WTC11 (cell line): ENCODE measurements at regions not wholly inside any gene's neighbourhood (a gene's known extent, or its start where the extent isn't known, plus 50 kb on each side); places are given as distances from the start of the nearest gene placed in this dataset.

Experiments used
- ATAC-seq: fragments of 200-7000 bp; cut with Tn5 transposase; 2 replicates; pipeline ENCODE4 v1.10.0; 2021; ENCODE audit warnings: mild to moderate bottlenecking, moderate library complexity
- CTCF ChIA-PET: fragments of 300-600 bp; sonication (Branson Sonifier 250); formaldehyde crosslinking; loops from one replicate; lab custom pipeline; 2021; ENCODE audit warnings: antibody characterized with exemption; lab: Charles Lee
- POLR2A ChIA-PET: fragments of 350-600 bp; sonication (Branson Sonifier 250); formaldehyde crosslinking; loops from one replicate; lab custom pipeline; 2021; ENCODE audit warnings: antibody characterized with exemption; lab: Charles Lee
- DNase-seq: peaks from one replicate; pipeline ENCODE4 v3.0.0; 2021; ENCODE audit warnings: low spot score
- H3K27ac Mint-ChIP-seq: 2 replicates; pipeline ENCODE4 v1.8.0; 2021; ENCODE audit warnings: mixed read lengths
- H3K27me3 Mint-ChIP-seq: 2 replicates; pipeline ENCODE4 v1.8.0; 2021; ENCODE audit warnings: low read depth, mild to moderate bottlenecking, moderate library complexity, mixed read lengths
- H3K36me3 Mint-ChIP-seq: 2 replicates; pipeline ENCODE4 v1.8.0; 2021; ENCODE audit warnings: mixed read lengths
- H3K4me1 Mint-ChIP-seq: 2 replicates; pipeline ENCODE4 v1.8.0; 2022; ENCODE audit warnings: mixed read lengths
- H3K4me3 Mint-ChIP-seq: 2 replicates; pipeline ENCODE4 v1.8.0; 2021; ENCODE audit warnings: mild to moderate bottlenecking, moderate library complexity, mixed read lengths
- H3K9me3 Mint-ChIP-seq: 2 replicates; pipeline ENCODE4 v1.8.0; 2021; ENCODE audit warnings: mixed read lengths
- ATF1 ChIP-seq: sonication (generic); formaldehyde crosslinking; IDR thresholded peaks from 2 replicates; pipeline ENCODE4 v1.8.1; 2023; ENCODE audit warnings: mild to moderate bottlenecking, moderate library complexity, missing genetic modification reagents
- CREB1 ChIP-seq: sonication (generic); formaldehyde crosslinking; IDR thresholded peaks from 2 replicates; pipeline ENCODE4 v1.8.0; 2023; ENCODE audit warnings: mild to moderate bottlenecking, missing genetic modification reagents
- CREM ChIP-seq: sonication (generic); formaldehyde crosslinking; IDR thresholded peaks from 2 replicates; pipeline ENCODE4 v1.8.1; 2022; ENCODE audit warnings: mild to moderate bottlenecking, missing genetic modification reagents, moderate library complexity
- E2F4 ChIP-seq: sonication (generic); formaldehyde crosslinking; IDR thresholded peaks from 2 replicates; pipeline ENCODE4 v1.8.1; 2022; ENCODE audit warnings: low read depth, mild to moderate bottlenecking, moderate library complexity, missing genetic modification reagents, borderline replicate concordance
- EMX1 ChIP-seq: fragments of 250-450 bp; sonication (Bioruptor Pico); IDR thresholded peaks from 2 replicates; pipeline ENCODE4 v1.8.0; 2021; ENCODE audit warnings: mild to moderate bottlenecking
- FOXJ3 ChIP-seq: sonication (generic); formaldehyde crosslinking; IDR thresholded peaks from 2 replicates; pipeline ENCODE4 v1.9.0; 2021; ENCODE audit warnings: missing genetic modification reagents, mild to moderate bottlenecking, borderline replicate concordance
- FOXP1 ChIP-seq: sonication (generic); formaldehyde crosslinking; IDR thresholded peaks from 2 replicates; pipeline ENCODE4 v1.8.0; 2022; ENCODE audit warnings: missing genetic modification reagents, mild to moderate bottlenecking, moderate library complexity, borderline replicate concordance
- HMGXB4 ChIP-seq: sonication (generic); formaldehyde crosslinking; IDR thresholded peaks from 2 replicates; pipeline ENCODE4 v1.8.1; 2023; ENCODE audit warnings: mild to moderate bottlenecking, moderate library complexity, missing genetic modification reagents
- JAZF1 ChIP-seq: fragments of 250-450 bp; sonication (Bioruptor Pico); IDR thresholded peaks from 2 replicates; pipeline ENCODE4 v1.9.0; 2021; ENCODE audit warnings: moderate library complexity, mild to moderate bottlenecking, inconsistent platforms
- NR2C2 ChIP-seq: sonication (generic); formaldehyde crosslinking; IDR thresholded peaks from 2 replicates; pipeline ENCODE4 v1.8.0; 2022; ENCODE audit warnings: mild to moderate bottlenecking, missing genetic modification reagents
- PRDM15 ChIP-seq: sonication (generic); formaldehyde crosslinking; IDR thresholded peaks from 2 replicates; pipeline ENCODE4 v1.8.0; 2022; ENCODE audit warnings: missing genetic modification reagents
- SMAD3 ChIP-seq: sonication (generic); formaldehyde crosslinking; IDR thresholded peaks from 2 replicates; pipeline ENCODE4 v1.8.0; 2022; ENCODE audit warnings: missing genetic modification reagents, mild to moderate bottlenecking, borderline replicate concordance
- TEAD1 ChIP-seq: sonication (generic); formaldehyde crosslinking; IDR thresholded peaks from 2 replicates; pipeline ENCODE4 v1.8.0; 2022; ENCODE audit warnings: mild to moderate bottlenecking, missing genetic modification reagents
- TP53 ChIP-seq: sonication (generic); formaldehyde crosslinking; IDR thresholded peaks from 2 replicates; pipeline ENCODE4 v1.8.1; 2023; ENCODE audit warnings: mild to moderate bottlenecking, missing genetic modification reagents
- USF1 ChIP-seq: sonication (generic); formaldehyde crosslinking; IDR thresholded peaks from 2 replicates; pipeline ENCODE4 v1.8.0; 2022; ENCODE audit warnings: mild to moderate bottlenecking, missing genetic modification reagents
- ZBTB21 ChIP-seq: sonication (generic); formaldehyde crosslinking; IDR thresholded peaks from 2 replicates; pipeline ENCODE4 v1.8.1; 2023; ENCODE audit warnings: mild to moderate bottlenecking, missing genetic modification reagents, borderline replicate concordance
- TF ChIP-seq, protein P1 (sequence below): sonication (generic); formaldehyde crosslinking; IDR thresholded peaks from 2 replicates; pipeline ENCODE4 v1.8.1; 2022; ENCODE audit warnings: mild to moderate bottlenecking, missing genetic modification reagents, moderate library complexity, borderline replicate concordance
- TF ChIP-seq, protein P2 (sequence below): fragments of 250-450 bp; sonication (Bioruptor Pico); conservative IDR thresholded peaks from 2 replicates; pipeline ENCODE4 v1.9.0; 2021; ENCODE audit warnings: mild to moderate bottlenecking
- TF ChIP-seq, protein P3 (sequence below): sonication (generic); formaldehyde crosslinking; IDR thresholded peaks from 2 replicates; pipeline ENCODE4 v1.8.1; 2022; ENCODE audit warnings: mild to moderate bottlenecking, moderate library complexity, missing genetic modification reagents
- TF ChIP-seq, protein P4 (sequence below): fragments of 200-600 bp; IDR thresholded peaks from 2 replicates; pipeline ENCODE4 v1.8.0; 2022; ENCODE audit warnings: antibody characterized with exemption

DNA sequence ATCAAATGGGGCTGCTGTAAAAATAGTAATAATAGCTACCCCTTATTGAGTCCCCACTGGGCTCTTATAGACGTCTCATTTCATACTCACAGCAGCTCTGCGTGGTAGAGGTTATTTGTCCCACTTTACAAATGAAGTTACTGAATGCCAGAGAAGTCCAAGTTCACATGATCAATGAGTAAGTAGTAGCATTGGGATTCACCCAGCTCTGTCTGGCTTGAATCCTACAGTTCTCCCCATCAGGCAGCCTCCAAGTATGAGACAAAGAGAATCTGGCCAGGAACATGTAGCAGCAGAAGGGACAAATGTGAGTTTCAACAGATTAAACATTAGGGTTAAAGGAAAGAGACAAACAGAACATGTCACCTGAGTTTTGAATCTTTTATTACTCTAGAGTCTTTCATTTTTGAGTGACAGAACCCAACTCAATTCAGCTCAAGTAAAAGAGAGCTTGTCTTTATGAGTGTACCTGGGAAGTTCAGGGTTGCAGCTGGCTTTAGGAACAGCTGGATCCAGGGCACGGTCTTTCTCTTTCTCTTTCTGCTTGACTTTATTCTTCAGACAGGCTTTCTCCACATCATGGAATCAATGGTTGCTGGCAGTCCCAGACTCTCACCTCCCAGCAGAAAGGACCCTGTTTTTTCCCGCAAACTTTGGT is 64.1 kb upstream of the JDP2 start (continued):
- TF ChIP-seq E2F4 (no peak), CREM (CRISPR knock-in tag) (no peak), ATF1 (CRISPR knock-in tag) (no peak), CREB1 (CRISPR knock-in tag) (no peak), USF1 (CRISPR knock-in tag) (no peak), SMAD3 (CRISPR knock-in tag) (no peak), EMX1 (CRISPR knock-in tag) (no peak), JAZF1 (CRISPR knock-in tag) (no peak), PRDM15 (CRISPR knock-in tag) (no peak)
- TF ChIP-seq, protein P1, sequence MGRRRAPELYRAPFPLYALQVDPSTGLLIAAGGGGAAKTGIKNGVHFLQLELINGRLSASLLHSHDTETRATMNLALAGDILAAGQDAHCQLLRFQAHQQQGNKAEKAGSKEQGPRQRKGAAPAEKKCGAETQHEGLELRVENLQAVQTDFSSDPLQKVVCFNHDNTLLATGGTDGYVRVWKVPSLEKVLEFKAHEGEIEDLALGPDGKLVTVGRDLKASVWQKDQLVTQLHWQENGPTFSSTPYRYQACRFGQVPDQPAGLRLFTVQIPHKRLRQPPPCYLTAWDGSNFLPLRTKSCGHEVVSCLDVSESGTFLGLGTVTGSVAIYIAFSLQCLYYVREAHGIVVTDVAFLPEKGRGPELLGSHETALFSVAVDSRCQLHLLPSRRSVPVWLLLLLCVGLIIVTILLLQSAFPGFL = no peak

DNA sequence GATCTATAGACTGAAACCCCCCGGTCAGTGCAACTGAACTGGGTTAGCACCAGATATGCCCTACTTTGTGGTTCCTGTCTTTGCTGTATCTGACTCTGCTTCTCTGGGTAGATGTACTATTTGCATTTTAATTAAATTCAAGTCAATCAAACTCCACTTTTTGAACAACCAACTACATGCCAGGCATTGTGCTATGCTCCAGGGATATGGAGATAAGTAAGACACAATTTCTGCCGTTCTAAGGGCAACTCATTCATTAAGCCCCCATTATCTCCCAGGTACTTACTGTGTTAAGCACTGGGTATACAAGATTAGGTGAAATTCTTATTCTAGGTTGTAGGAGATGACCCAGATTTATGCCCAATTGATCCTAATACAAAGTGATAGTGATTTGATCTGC is 62.7 kb upstream of the JDP2 start:
- Mint-ChIP-seq H3K4me1 (no peaks in the 10 kb centered on the region), H3K27ac (no peak overlapping the region), H3K27me3 (peaks cover 3% of the 10 kb centered on the region; the same call in 1 of the 2 replicates), H3K4me3 (no peak overlapping the region), H3K36me3 (peaks cover 3% of the 10 kb centered on the region), H3K9me3 (peaks cover 5% of the 10 kb centered on the region)
- ATAC-seq (no peak), DNase-seq (no peak)
- TF ChIP-seq NR2C2 (CRISPR knock-in tag) (no peak), FOXJ3 (CRISPR knock-in tag) (no peak), TP53 (CRISPR knock-in tag) (no peak), FOXP1 (CRISPR knock-in tag) (no peak), TEAD1 (no peak), ZBTB21 (CRISPR knock-in tag) (no peak), HMGXB4 (CRISPR knock-in tag) (no peak)
- TF ChIP-seq, protein P2, sequence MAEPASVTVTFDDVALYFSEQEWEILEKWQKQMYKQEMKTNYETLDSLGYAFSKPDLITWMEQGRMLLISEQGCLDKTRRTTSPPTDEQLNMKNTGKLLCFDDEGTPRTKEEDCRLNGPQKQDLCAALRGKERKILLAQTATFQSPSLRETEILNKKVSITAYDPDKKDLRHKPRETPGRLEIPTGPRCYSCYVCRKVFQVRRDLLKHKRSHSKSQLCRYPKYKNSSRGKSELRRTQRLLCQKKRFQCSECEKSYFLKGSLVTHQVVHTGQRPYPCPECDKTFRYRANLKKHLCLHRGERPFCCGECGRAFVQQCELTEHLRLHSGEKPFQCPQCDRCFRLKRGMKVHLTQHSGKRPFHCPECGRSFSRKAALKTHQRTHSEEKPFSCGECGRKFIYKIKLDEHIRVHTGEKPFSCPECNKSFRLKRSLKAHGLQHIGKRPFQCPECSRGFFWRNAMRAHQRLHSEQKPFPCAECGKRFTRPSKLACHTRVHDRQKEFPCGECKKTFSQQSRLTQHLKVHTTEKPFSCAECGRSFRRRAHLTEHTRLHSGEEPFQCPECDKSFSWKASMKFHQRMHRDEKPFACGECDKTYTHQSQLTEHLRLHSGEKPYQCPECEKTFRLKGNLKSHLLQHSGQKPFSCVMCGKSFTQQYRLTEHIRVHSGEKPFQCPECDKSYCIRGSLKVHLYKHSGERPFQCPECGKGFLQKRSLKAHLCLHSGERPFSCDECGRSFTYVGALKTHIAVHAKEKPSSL (CRISPR knock-in tag) = no peak
- TF ChIP-seq, protein P3, sequence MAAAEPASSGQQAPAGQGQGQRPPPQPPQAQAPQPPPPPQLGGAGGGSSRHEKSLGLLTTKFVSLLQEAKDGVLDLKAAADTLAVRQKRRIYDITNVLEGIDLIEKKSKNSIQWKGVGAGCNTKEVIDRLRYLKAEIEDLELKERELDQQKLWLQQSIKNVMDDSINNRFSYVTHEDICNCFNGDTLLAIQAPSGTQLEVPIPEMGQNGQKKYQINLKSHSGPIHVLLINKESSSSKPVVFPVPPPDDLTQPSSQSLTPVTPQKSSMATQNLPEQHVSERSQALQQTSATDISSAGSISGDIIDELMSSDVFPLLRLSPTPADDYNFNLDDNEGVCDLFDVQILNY = no peak
- TF ChIP-seq, protein P4, sequence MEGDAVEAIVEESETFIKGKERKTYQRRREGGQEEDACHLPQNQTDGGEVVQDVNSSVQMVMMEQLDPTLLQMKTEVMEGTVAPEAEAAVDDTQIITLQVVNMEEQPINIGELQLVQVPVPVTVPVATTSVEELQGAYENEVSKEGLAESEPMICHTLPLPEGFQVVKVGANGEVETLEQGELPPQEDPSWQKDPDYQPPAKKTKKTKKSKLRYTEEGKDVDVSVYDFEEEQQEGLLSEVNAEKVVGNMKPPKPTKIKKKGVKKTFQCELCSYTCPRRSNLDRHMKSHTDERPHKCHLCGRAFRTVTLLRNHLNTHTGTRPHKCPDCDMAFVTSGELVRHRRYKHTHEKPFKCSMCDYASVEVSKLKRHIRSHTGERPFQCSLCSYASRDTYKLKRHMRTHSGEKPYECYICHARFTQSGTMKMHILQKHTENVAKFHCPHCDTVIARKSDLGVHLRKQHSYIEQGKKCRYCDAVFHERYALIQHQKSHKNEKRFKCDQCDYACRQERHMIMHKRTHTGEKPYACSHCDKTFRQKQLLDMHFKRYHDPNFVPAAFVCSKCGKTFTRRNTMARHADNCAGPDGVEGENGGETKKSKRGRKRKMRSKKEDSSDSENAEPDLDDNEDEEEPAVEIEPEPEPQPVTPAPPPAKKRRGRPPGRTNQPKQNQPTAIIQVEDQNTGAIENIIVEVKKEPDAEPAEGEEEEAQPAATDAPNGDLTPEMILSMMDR = no peak
- ChIA-PET POLR2A (no interaction called here), CTCF (no interaction called here)
